GM23338 (cell line): ENCODE measurements at regions not wholly inside any gene's neighbourhood (a gene's known extent, or its start where the extent isn't known, plus 50 kb on each side); places are given as distances from the start of the nearest gene placed in this dataset.
A peak's percentile ranks its signal among the peaks of the same experiment; 100 is the strongest.

Experiments
- ATAC-seq: fragments of 200-7000 bp; cut with Tn5 transposase; 3 replicates; pipeline ENCODE4 v1.9.1; 2020
- DNase-seq: peaks from one replicate; pipeline ENCODE4 v3.0.0-alpha.2; 2015; ENCODE audit warnings: low spot score
- H2AFZ ChIP-seq: fragments of 200-600 bp; sonication (generic); 2 replicates; pipeline ENCODE4 v1.8.0; 2016; ENCODE audit warnings: antibody characterized with exemption, mild to moderate bottlenecking, moderate library complexity
- H3F3A ChIP-seq: fragments of 200-600 bp; sonication (generic); replicated peaks from 2 replicates; pipeline ENCODE4 v1.8.0; 2017; ENCODE audit warnings: antibody characterized with exemption, mixed run types, low read depth
- H3K27ac ChIP-seq: fragments of 200-600 bp; sonication (generic); 2 replicates; pipeline ENCODE4 v1.6.1; 2016; ENCODE audit warnings: low read depth
- H3K27me3 ChIP-seq: fragments of 200-600 bp; sonication (generic); 2 replicates; pipeline ENCODE4 v1.8.0; 2016; ENCODE audit warnings: mild to moderate bottlenecking, mixed run types, moderate library complexity; ENCODE audit not compliant: insufficient read depth
- H3K36me3 ChIP-seq: fragments of 200-600 bp; sonication (generic); 2 replicates; pipeline ENCODE4 v1.8.0; 2016; ENCODE audit warnings: mild to moderate bottlenecking; ENCODE audit not compliant: insufficient read depth
- H3K4me1 ChIP-seq: fragments of 200-600 bp; sonication (generic); 2 replicates; pipeline ENCODE4 v1.8.0; 2016; ENCODE audit warnings: mild to moderate bottlenecking, moderate library complexity; ENCODE audit not compliant: insufficient read depth
- H3K4me2 ChIP-seq: fragments of 200-600 bp; sonication (generic); 2 replicates; pipeline ENCODE4 v1.7.1; 2017; ENCODE audit warnings: mixed run types
- H3K4me3 ChIP-seq: fragments of 200-600 bp; sonication (generic); 2 replicates; pipeline ENCODE4 v1.6.1; 2016; ENCODE audit warnings: mixed run types
- H3K79me2 ChIP-seq: fragments of 200-600 bp; sonication (generic); replicated peaks from 2 replicates; pipeline ENCODE4 v1.8.0; 2017; ENCODE audit warnings: mild to moderate bottlenecking; ENCODE audit not compliant: insufficient read depth
- H3K9me2 ChIP-seq: fragments of 200-600 bp; sonication (generic); 2 replicates; pipeline ENCODE4 v1.8.0; 2017; ENCODE audit not compliant: insufficient read depth
- H4K20me1 ChIP-seq: fragments of 200-600 bp; sonication (generic); replicated peaks from 2 replicates; pipeline ENCODE4 v1.8.0; 2017; ENCODE audit warnings: mild to moderate bottlenecking; ENCODE audit not compliant: insufficient read depth
- H3K27ac Mint-ChIP-seq: 2 replicates; pipeline ENCODE4 v1.8.0; 2020; ENCODE audit warnings: inconsistent platforms, mild to moderate bottlenecking, moderate library complexity, mixed read lengths
- H3K27me3 Mint-ChIP-seq: 3 replicates; pipeline ENCODE4 v1.8.0; 2022; ENCODE audit warnings: low read depth, mild to moderate bottlenecking, moderate library complexity, mixed read lengths, inconsistent platforms; ENCODE audit not compliant: insufficient read depth, poor library complexity
- H3K36me3 Mint-ChIP-seq: 3 replicates; pipeline ENCODE4 v1.8.0; 2021; ENCODE audit warnings: low read depth, mild to moderate bottlenecking, inconsistent platforms, moderate library complexity, mixed read lengths
- H3K4me1 Mint-ChIP-seq: 3 replicates; pipeline ENCODE4 v1.8.0; 2020; ENCODE audit warnings: mild to moderate bottlenecking, inconsistent platforms, mixed read lengths
- H3K4me3 Mint-ChIP-seq: 3 replicates; pipeline ENCODE4 v1.8.0; 2021; ENCODE audit warnings: moderate library complexity, mild to moderate bottlenecking, inconsistent platforms, mixed read lengths
- H3K9me3 Mint-ChIP-seq: 3 replicates; pipeline ENCODE4 v1.8.0; 2020; ENCODE audit warnings: moderate library complexity, mild to moderate bottlenecking, inconsistent platforms, mixed read lengths
- CREB1 ChIP-seq: fragments of 250-450 bp; sonication (Bioruptor Pico); IDR thresholded peaks from 2 replicates; pipeline ENCODE4 v1.5.0; 2020; ENCODE audit warnings: low read depth, mild to moderate bottlenecking, moderate library complexity
- CTCF ChIP-seq, 2 experiments: fragments of 200-600 bp in 1 of 2; sonication (generic) in 1 of 2; conservative IDR thresholded peaks; 2 replicates each; pipeline versions ENCODE4 v1.5.1 to v1.6.1; 2016 to 2017; ENCODE audit warnings: antibody characterized with exemption in 2 of 2, low read depth in 2 of 2, mild to moderate bottlenecking in 2 of 2, moderate library complexity in 1 of 2
- ETS1 ChIP-seq: IDR thresholded peaks from 2 replicates; pipeline ENCODE4 v1.6.1; 2016; ENCODE audit warnings: antibody characterized with exemption
- EZH2 ChIP-seq: fragments of 200-600 bp; sonication (generic); IDR thresholded peaks from one replicate; pipeline ENCODE4 v1.8.0; 2017; ENCODE audit warnings: antibody characterized with exemption, mild to moderate bottlenecking, low read depth; ENCODE audit not compliant: unreplicated experiment
- EZH2phosphoT487 ChIP-seq: fragments of 200-600 bp; sonication (generic); IDR thresholded peaks from one replicate; pipeline ENCODE4 v1.8.1; 2018; ENCODE audit warnings: antibody characterized with exemption; ENCODE audit not compliant: unreplicated experiment
- JUNB ChIP-seq: IDR thresholded peaks from one replicate; pipeline ENCODE4 v1.6.1; 2016; ENCODE audit warnings: antibody characterized with exemption; ENCODE audit not compliant: unreplicated experiment
- NANOG ChIP-seq: IDR thresholded peaks from 2 replicates; pipeline ENCODE4 v1.6.1; 2016; ENCODE audit warnings: antibody characterized with exemption, borderline replicate concordance
- POLR2AphosphoS5 ChIP-seq: IDR thresholded peaks from 2 replicates; pipeline ENCODE4 v1.6.1; 2016; ENCODE audit warnings: antibody characterized with exemption, low read depth
- REST ChIP-seq: IDR thresholded peaks from one replicate; pipeline ENCODE4 v1.6.1; 2018; ENCODE audit warnings: antibody characterized with exemption; ENCODE audit not compliant: unreplicated experiment
- STAT1 ChIP-seq: IDR thresholded peaks from one replicate; pipeline ENCODE4 v1.6.1; 2016; ENCODE audit warnings: antibody characterized with exemption; ENCODE audit not compliant: unreplicated experiment
- ZNF114 ChIP-seq: fragments of 250-450 bp; sonication (Bioruptor Pico); IDR thresholded peaks from 2 replicates; pipeline ENCODE4 v1.5.0; 2020; ENCODE audit warnings: mild to moderate bottlenecking, moderate library complexity
- ZNF331 ChIP-seq: fragments of 250-450 bp; sonication (Bioruptor Pico); IDR thresholded peaks from 2 replicates; pipeline ENCODE4 v1.5.0; 2020; ENCODE audit warnings: low read depth, mild to moderate bottlenecking, moderate library complexity
- ZNF462 ChIP-seq: fragments of 250-450 bp; sonication (Bioruptor Pico); IDR thresholded peaks from 2 replicates; pipeline ENCODE4 v1.5.0; 2020; ENCODE audit warnings: mild to moderate bottlenecking, moderate library complexity

- Histone ChIP-seq H3K36me3 (no peaks in the 10 kb centered on the region), H2AFZ (no peak overlapping the region), H3K9me2 (0 out of 2 replicates have a peak, but pooled peaks cover 4% of the 10 kb centered on the region), H3K4me2 (peak overlapping the region; percentile 31), H3F3A (no peaks in the 10 kb centered on the region), H3K79me2 (no peaks in the 10 kb centered on the region), H3K4me3 (no peak overlapping the region), H3K27me3 (no peaks in the 10 kb centered on the region), H4K20me1 (no peaks in the 10 kb centered on the region), H3K4me1 (peaks cover 15% of the 10 kb centered on the region), H3K27ac (no peak overlapping the region)
- no peaks in the 10 kb centered on the region for H3K9me3 Mint-ChIP-seq
- no peaks in the 10 kb centered on the region for H3K36me3 Mint-ChIP-seq
- H3K4me3 Mint-ChIP-seq: no peak overlapping the region
- peak overlapping the region; percentile 63 for H3K27ac Mint-ChIP-seq
- TF ChIP-seq ETS1 (no peak), REST (no peak), POLR2AphosphoS5 (no peak), ZNF462 (CRISPR knock-in tag) (no peak), STAT1 (no peak), CREB1 (CRISPR knock-in tag) (no peak), JUNB (no peak), ZNF114 (CRISPR knock-in tag) (no peak), EZH2phosphoT487 (no peak), EZH2 (no peak), ZNF331 (CRISPR knock-in tag) (no peak), CTCF (conservative IDR thresholded peaks at IDR 0.05; ENCODE audit: low read depth in 2 of 2) (no peak), NANOG (no peak)
- no peak for ATAC-seq
- no peak for DNase-seq
- H3K4me1 Mint-ChIP-seq: peaks cover 17% of the 10 kb centered on the region
- H3K27me3 Mint-ChIP-seq: no peaks in the 10 kb centered on the region
Measured at GRCh38 chr6:19356692-19357091, 480.5 kb upstream of the ID4 start.
